NCI-H748 (cell line): ENCODE measurements at regions not wholly inside any gene's neighbourhood (a gene's known extent, or its start where the extent isn't known, plus 50 kb on each side); places are given as distances from the start of the nearest gene placed in this dataset.
"Not testable (repeated sequence)": the region's sequence is repeated elsewhere in the genome, so short reads cannot be mapped to it uniquely, and the experiment has no call there.

ENCODE experiments used
- DNase-seq: peaks from one replicate; lab custom pipeline; 2025; ENCODE audit not compliant: unreplicated experiment; lab: John Stamatoyannopoulos, UW

DNA sequence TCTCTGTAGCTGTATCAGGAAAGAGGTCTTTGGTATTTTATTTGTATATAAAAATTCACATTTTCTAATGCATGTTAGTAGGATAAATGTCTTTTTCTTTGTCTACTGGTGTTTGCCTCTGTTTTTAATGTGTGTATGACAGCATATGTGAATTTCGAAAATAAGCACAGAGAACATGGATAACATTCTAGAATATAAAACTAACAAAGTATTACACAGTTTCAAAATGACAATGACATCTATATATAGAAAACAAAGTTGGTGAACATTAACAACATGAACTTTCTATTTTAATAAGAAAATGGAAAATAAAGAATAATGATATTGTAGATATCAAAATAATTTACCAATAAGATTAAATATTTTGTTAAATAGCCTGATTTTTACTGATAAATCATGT lies 608.0 kb downstream of the COL12A1 start:
- no peak for DNase-seq

DNA sequence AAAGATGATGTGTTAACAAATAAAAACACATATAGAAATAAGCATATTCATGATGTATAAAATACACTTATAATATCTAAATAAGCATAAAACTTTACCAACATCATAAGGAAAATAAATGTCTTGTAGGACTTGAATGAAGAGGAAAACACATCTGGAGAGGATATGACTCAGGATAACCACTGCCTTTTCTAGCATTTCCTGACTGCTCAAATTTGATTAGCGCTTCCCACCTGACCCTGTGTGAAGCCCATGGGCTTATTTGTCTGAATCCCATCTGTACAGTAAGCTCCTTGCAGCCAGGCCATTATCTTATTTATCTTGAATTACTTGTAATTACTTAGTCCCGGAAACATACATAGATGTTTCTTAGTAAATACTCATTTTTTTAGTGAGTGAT lies 608.6 kb downstream of the COL12A1 start:
- no peak for DNase-seq

DNA sequence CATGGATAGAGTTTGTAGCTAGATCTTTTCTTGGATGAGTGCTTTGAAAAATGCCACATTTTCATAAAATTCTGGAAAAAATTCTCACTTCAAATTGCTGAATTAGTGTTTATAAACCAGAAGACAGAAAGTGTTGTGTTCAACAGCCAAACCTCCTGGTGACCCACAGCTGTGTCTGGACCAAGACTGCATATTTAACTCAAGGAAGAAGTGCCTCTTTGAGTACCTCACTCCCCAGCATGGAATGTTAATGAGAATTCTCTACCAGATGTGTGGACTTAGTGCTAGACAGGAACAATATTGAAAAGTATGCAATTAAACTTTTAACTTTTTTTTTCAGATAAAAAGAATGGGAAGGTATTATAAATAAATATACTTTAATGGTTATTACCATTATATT lies 609.3 kb downstream of the COL12A1 start:
- no peak for DNase-seq

DNA sequence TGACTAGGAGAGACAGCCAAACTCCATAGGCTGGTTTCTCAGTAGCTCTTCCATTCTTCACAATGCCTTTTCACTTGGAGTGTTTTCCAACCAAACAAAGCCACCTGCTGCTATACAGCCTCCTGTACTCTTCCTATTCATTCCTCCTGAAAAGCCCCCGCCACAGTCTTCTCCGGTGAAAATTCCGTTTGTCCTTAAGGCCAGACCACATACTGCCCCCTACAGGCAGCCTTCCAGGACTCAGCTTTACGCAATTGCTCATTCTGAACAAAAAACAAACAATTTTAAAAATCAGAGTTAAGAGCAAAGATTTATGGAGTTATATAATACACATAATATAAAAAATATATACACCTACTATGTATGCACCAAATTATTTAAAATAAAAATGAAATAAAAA lies 611.5 kb downstream of the COL12A1 start:
- DNase-seq = not testable (repeated sequence)

DNA sequence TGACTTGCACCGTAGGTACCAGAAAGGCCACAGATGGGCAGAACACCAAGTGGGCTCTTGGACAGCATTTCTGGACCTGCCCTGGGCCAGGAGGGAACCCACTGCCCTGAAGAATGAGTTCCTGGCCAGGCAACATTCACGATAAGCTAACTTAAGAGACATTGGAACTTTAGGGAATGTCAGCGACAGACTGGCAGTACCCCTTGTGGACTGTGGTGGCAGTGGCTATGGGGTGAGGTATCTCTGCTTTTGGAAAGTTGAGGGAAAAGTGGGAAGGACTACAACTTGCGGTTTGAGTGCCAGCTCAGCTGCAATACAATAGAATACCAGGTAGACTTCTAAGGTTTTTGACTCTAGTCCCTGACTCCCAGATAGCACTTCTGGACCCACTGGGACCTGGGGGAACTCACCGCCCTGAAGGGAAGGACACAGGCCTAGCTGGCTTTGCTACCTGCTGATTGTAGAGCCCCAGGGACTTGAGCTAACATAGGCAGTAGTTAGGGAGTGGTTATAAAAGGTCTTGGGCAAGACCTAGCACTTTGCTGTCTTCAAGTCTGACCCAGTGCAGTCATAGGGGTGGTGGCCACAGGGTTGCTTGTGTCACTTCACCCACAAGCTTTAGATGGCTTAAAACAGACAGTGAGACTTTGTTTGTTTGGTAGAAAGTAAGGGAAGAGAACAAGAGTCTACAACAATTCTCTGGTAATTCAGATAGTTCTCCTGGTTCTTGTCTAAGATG lies 617.6 kb downstream of the COL12A1 start:
- no peak for DNase-seq

DNA sequence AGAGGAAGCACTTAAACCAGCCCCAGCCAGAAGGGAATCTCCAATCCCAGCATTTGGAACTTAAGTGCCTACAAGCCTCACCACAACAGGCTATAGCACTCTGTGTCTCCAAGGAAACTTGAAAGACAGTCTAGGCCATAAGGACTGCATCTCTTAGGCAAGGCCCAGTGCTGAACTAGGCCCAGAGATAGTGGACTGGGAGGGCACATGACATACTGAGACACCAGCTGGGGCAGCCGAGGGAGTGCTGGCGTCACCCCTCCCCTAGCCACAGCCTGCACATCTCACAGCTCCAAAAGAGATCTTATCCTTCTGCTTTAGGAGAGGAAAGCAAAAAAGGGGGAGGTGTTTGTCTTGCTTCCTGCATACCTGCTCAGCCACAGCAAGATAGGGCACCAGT lies 618.5 kb downstream of the COL12A1 start:
- no peak for DNase-seq

DNA sequence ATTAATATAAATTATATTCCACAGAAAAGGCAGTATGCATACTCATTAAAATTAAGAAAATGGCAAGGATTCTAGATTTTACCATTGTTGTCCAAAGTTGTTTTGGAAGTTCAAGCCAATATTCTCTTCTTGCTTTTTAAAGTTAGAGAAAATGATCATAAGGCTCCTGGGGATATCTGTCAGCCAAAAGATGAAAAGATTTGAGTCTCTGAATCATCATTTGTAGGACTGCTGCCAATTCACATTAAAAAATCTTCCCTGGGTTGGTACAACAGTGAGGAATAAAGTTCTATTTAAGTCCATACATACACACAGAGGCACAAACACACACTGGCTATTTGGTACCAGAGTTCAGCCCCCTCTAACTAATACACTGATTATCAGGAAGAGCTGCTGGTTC lies 620.1 kb downstream of the COL12A1 start:
- no peak for DNase-seq

DNA sequence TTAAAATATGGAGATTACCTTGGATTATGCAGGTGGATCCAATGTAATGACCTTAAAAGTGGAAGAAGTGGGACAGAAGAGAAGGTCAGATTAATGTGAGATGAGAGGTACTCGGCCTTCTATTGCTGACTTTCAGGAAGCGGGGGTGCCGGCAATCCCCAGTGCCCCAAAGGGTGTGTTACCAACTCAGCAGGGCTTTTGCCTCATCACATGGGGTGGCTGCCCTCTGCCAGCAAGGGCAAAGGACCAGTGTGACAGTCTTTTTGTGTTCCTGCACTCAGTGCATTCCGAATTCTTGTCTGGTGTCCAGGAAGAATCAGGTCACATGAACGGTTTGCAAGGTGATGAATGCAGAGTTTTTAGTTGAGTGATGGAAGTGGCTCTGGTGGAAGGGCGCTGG lies 624.2 kb downstream of the COL12A1 start:
- no peak for DNase-seq

DNA sequence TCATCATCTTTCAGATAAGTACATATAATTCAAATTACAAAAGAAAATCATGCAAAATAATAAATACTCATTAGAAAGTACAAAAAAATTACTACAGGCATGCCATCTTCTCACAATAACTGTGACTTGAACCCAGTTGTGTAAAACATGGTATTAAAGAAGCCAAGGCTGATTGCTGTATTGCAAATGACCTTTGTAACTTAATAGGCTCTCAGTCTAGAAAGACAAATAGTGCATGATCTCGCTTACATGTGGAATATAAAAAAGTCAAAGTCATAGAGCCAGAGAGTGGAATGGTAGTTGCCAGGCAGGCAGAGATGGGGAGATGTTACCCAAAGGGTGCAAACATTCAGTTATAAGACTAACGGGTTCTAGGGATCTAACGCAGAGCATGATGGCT lies 626.1 kb downstream of the COL12A1 start:
- no peak for DNase-seq

DNA sequence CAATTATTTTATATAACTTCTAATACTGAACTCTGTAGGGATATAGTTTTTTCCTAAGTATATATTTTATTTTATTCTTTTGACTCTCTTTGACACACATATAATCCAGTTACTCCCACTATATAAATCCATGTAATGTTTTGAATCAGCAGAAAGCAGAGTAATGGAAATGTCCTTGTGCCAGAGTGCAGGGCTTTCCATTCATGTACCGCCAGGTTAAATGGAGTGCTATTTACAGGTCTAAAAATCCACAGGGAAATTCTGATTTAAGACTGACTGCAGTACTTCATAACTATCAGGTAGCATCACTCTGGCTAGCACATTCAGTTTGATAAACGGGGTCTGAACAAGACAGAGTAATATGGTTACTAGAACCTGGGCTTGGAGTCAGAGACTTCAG lies 626.8 kb downstream of the COL12A1 start:
- no peak for DNase-seq

DNA sequence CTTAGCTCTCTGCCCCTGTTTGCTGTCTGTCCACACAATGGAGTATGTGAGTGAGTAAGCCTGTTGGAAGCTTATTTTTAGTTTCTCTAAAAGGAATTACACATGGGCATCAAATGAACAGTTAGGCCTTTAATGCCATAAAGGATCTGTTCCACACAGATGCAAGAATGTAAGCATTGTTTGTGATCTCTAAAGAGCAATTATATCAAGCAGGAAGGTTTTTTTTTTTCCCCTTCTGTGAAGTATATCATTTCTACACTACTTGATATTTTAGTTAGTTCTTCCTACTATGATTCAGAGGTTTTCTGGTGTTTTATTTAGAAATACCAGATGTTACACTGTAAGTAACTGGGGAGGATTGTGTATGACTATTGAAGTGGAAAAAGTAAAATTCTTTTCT lies 627.5 kb downstream of the COL12A1 start:
- no peak for DNase-seq

DNA sequence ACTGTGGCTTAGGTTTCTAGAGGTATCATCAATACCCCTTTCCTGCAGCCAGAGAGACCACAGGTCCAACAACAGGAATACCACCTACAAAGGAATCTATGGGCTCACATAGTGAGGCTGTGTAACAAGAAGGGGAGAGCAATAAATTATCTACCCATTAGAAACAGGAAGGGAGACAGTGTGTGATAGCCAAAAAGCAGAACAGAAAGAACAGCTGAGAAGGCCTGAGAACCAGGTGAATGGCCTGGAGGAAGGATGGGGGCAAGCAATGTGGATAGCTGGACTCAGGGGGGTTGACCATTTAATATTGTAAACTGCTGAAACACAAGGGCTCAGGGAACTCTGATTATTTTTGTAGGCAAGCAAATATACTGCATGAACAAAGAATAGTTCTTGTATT lies 628.2 kb downstream of the COL12A1 start:
- no peak for DNase-seq

DNA sequence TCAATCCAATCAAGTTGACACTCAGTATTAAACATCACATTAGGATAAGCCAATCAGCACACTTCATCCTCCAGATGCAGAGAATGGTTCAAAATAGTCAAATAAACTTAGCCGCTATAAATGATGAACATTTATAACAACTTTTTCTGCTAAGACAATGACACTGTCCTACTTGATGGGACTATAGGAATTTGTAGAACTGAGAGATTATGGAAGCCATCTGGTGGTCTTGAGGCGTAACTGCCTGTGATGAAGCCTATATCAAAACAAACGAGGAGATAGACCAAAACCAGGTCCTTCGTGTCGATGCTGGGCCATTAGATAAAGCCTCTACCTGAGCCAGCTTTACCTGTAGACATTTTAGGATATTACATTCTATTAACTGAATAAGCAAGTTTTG lies 631.1 kb downstream of the COL12A1 start:
- no peak for DNase-seq

DNA sequence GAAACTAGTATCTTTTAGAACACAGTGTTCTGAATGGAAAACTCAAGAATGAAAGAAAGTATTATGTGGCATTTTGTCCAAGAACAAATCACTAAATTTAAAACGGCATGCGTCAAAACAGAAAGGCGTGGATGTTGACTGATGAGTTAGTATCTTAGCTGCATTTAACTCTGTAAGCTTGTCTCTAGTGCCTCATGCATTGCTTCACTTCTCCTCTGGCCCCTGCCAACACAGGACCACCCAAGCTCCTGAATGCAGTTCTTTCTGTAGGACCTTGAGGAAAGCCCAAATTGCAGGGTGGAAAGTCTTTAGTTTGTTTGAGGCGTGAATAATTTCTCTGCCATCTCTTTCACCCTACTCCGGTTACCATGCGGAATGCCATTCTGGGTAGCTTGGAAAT lies 632.2 kb downstream of the COL12A1 start:
- DNase-seq = no peak

DNA sequence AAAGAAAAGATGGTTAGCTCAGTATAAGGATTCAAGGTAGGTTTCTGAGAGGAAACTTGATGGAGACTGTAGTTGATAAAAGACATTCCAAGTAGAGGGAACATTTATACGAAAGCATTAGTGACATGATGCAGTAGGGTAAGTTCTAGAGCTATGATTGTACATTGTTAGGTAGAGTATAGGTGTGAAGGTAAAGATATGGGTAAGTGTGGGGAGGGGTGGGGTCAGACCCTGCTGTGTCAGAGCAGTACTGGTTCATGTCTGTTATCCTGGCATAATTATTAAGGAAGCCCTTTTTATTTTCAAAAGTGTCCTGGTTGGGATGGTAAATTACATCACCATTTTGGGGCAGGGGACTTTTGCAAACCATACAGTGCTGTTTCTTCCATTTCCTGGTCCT lies 635.8 kb downstream of the COL12A1 start:
- DNase-seq = no peak

DNA sequence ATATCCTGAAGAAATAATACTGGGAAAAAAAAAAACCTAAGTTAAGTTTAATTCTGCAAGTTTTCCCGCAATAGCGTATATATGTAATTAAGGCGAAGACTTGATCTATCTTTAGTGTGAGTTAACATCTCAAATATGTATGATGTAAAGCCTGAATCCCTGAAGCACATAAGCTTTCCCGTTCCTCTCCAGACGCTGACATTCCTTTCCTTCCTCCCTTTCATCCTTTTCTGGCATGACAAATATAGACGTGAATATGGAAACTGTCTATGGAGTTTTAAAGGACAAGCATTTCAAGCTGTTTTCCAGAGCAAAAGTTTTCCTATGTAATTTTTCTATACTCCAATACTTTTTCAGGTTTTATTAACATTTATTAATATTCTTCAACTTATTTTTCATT lies 637.0 kb downstream of the COL12A1 start:
- DNase-seq = no peak

DNA sequence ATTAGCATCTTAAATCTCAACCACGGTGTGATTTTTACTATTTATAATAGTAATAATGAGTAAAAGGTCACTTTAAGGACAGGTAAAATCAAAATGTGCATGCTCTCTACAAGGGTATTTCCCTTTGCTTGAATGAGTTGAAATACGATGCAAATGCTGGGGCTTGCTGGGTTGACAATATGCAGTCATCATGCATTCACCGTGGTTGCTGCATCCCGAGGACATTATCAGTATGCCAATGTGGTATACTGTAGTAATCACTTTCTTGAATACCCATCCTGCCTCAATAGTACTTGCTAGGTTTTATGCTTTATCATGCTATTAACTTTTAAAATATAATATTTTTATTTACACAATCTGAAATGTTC lies 637.9 kb downstream of the COL12A1 start:
- not testable (repeated sequence) for DNase-seq

DNA sequence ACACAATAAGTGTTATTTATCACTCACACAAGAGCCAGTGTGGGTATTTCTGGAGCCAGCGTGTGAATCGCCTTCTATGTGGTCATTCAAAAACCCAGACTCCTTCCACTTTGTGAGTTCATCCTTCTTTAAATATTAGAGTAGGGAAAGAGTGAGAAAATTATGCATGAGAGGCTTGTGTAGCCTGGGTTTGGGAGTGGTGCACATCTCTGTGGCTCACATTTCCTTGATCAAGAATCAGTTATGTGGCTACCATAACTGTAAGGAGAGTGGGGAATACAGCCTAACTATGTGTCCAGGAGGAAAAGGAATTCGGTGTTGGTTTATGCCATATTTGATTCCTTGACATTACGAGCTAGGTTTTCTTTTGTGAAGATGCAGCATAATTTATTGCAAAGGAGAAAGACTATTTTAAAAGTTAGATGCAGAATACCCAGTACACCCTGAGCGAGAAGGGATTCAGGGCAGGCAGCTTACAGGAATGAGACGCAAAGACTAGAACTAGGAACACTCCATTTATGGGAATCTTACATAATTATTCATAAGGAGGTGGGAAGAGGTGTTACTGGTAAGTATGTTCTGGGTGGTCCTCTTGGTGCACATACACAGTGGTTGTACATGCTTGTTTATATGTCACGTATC lies 638.5 kb downstream of the COL12A1 start:
- DNase-seq = no peak

DNA sequence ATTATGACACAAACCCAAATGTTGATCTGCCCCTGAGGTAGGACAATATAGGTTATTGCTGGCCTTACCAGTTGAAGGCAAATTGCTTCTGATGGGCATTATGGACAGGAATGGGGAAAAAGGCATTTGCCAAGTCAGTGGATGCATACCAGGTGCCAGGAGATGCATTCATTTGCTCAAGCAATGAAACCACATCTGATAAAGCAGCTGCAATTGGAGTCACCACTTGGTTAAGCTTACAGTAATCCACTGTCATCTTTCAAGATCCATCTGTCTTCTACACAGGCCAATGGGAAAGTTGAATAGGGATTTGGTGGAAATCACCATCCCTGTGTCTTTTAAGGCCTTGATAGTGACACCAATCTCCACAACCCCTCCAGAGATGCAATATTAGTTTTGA lies 648.6 kb downstream of the COL12A1 start:
- no peak for DNase-seq

DNA sequence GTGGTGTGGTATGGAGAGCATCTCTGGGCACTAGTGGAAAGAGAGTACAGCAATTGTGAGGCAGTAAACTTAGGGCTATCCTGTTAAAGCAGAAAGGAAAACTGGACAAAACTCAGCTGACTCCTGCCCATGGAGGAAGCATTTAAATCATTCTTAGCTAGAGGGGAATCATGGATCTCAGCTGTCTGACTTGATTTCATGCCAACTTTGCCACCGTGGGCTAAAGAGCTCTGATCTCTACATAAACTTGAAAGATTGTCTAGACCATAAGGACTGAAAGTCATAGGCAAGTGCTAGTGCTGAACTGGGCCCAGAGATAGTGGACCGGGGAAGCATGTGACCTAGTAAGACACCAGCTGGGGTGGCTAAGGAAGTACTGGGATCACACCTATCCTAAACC lies 651.8 kb downstream of the COL12A1 start:
- no peak for DNase-seq

DNA sequence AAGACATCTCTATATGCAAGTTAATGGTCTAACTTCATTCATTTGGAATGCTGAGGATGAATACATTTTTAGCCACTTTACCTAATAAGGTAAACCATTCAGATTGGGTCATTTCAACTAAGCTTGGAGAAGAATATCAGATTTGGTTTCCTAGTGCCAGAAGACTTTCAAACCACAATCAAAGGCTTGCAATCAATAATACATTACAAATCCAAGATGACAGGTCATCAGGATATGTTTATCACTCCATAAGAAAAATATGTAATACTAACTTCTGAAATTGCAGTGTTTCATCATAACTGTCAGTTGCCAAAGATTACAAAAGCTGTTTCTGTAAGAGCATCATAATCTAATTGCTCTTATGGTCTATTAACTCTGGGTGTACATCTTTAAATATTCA lies 654.0 kb downstream of the COL12A1 start:
- no peak for DNase-seq

DNA sequence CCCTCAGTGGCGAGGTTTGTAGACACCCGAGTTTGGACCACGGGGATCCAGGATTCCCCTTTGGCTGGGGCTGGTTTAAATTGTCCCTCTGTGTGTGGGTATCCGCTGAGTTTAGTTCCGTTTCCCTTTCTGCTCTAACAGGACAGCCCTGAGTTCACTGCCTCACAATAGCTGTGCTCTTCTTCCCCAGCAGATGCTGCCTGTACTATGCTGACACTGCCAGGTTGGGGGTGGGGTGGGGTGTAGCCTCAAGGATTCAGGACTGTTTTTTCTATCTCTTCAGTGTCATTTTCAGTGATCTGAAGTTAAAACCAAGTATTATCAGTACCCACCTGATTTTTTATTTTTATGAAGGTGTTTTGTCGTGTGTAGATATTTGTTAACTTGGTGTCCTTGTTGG lies 655.0 kb downstream of the COL12A1 start:
- DNase-seq = no peak

DNA sequence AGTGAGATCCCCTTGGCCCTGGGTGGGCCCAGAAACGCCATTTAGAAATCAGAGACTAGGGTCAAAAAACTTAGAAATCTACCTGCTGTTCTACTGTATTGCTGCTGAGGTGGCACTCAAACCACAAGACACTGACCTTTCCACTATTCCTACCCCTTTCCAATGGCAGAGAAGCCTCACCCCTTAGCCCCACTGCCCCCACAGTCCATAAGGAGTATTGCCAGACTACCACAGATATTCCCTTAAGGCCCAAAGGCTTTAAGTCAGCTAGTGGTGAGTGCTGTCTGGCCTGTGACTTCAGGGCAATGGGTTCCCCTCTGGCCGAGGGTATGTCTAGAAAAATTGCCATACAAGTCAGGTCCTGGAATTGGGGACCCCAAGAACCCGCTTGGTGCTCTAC lies 656.1 kb downstream of the COL12A1 start:
- DNase-seq = no peak
